HEK293 (cell line): ENCODE measurements at regions not wholly inside any gene's neighbourhood (a gene's known extent, or its start where the extent isn't known, plus 50 kb on each side); places are given as distances from the start of the nearest gene placed in this dataset.

ENCODE experiments used
- BCL11A ChIP-seq: fragments of 450-650 bp; formaldehyde crosslinking; IDR thresholded peaks from 2 replicates; pipeline ENCODE4 v1.5.1; 2016; ENCODE audit warnings: low read depth, missing biosample characterization, missing genetic modification characterization
- GLIS2 ChIP-seq: fragments of 450-650 bp; formaldehyde crosslinking; IDR thresholded peaks from 2 replicates; pipeline ENCODE4 v1.5.1; 2016; ENCODE audit warnings: missing biosample characterization, missing genetic modification characterization
- KLF1 ChIP-seq: fragments of 450-650 bp; formaldehyde crosslinking; IDR thresholded peaks from 2 replicates; pipeline ENCODE4 v1.5.1; 2016; ENCODE audit warnings: missing biosample characterization, missing genetic modification characterization
- KLF17 ChIP-seq: fragments of 450-650 bp; formaldehyde crosslinking; IDR thresholded peaks from 2 replicates; pipeline ENCODE4 v1.5.1; 2016; ENCODE audit warnings: missing biosample characterization, missing genetic modification characterization
- MZF1 ChIP-seq: fragments of 450-650 bp; formaldehyde crosslinking; IDR thresholded peaks from 2 replicates; pipeline ENCODE4 v1.5.1; 2017; ENCODE audit warnings: missing biosample characterization, missing genetic modification characterization, borderline replicate concordance
- PRDM1 ChIP-seq: fragments of 450-650 bp; formaldehyde crosslinking; IDR thresholded peaks from 2 replicates; pipeline ENCODE4; 2016; ENCODE audit warnings: missing biosample characterization, missing genetic modification characterization
- SP3 ChIP-seq: fragments of 450-650 bp; formaldehyde crosslinking; IDR thresholded peaks from 2 replicates; pipeline ENCODE4 v1.5.1; 2016; ENCODE audit warnings: missing biosample characterization, missing genetic modification characterization
- YY1 ChIP-seq: fragments of 450-650 bp; formaldehyde crosslinking; IDR thresholded peaks from 2 replicates; pipeline ENCODE4 v1.5.1; 2018; ENCODE audit warnings: missing biosample characterization, missing genetic modification characterization
- ZBTB17 ChIP-seq: fragments of 450-650 bp; formaldehyde crosslinking; IDR thresholded peaks from 2 replicates; pipeline ENCODE4 v1.5.1; 2016; ENCODE audit warnings: missing biosample characterization, missing genetic modification characterization
- ZBTB21 ChIP-seq: fragments of 450-650 bp; formaldehyde crosslinking; IDR thresholded peaks from 2 replicates; pipeline ENCODE4 v1.5.1; 2017; ENCODE audit warnings: missing biosample characterization, missing genetic modification characterization
- ZFP3 ChIP-seq: fragments of 450-650 bp; formaldehyde crosslinking; IDR thresholded peaks from 2 replicates; pipeline ENCODE4 v1.5.1; 2016; ENCODE audit warnings: low read depth, missing biosample characterization, missing genetic modification characterization
- ZFP41 ChIP-seq: fragments of 450-650 bp; formaldehyde crosslinking; IDR thresholded peaks from 2 replicates; pipeline ENCODE4 v1.5.1; 2016; ENCODE audit warnings: missing biosample characterization, missing genetic modification characterization, borderline replicate concordance
- ZNF121 ChIP-seq: fragments of 450-650 bp; formaldehyde crosslinking; IDR thresholded peaks from 2 replicates; pipeline ENCODE4 v1.5.1; 2016; ENCODE audit warnings: missing biosample characterization, missing genetic modification characterization
- ZNF133 ChIP-seq: fragments of 450-650 bp; formaldehyde crosslinking; IDR thresholded peaks from 2 replicates; pipeline ENCODE4 v1.5.1; 2016; ENCODE audit warnings: missing biosample characterization, missing genetic modification characterization
- ZNF140 ChIP-seq: fragments of 450-650 bp; formaldehyde crosslinking; IDR thresholded peaks from 2 replicates; pipeline ENCODE4 v1.5.1; 2016; ENCODE audit warnings: missing biosample characterization, missing genetic modification characterization
- ZNF341 ChIP-seq: fragments of 450-650 bp; formaldehyde crosslinking; IDR thresholded peaks from 2 replicates; pipeline ENCODE4; 2016; ENCODE audit warnings: low read depth, missing biosample characterization, missing genetic modification characterization
- ZNF366 ChIP-seq: fragments of 450-650 bp; formaldehyde crosslinking; conservative IDR thresholded peaks from 2 replicates; pipeline ENCODE4 v1.5.1; 2016; ENCODE audit warnings: missing biosample characterization, missing genetic modification characterization
- ZNF394 ChIP-seq: fragments of 450-650 bp; formaldehyde crosslinking; IDR thresholded peaks from 2 replicates; pipeline ENCODE4 v1.5.1; 2016; ENCODE audit warnings: missing biosample characterization, missing genetic modification characterization, mild to moderate bottlenecking, moderate library complexity, borderline replicate concordance
- ZNF398 ChIP-seq: fragments of 450-650 bp; formaldehyde crosslinking; IDR thresholded peaks from 2 replicates; pipeline ENCODE4 v1.5.1; 2017; ENCODE audit warnings: missing biosample characterization, missing genetic modification characterization
- ZNF416 ChIP-seq: fragments of 450-650 bp; formaldehyde crosslinking; IDR thresholded peaks from 2 replicates; pipeline ENCODE4 v1.5.1; 2016; ENCODE audit warnings: missing biosample characterization, missing genetic modification characterization
- ZNF433 ChIP-seq: fragments of 450-650 bp; formaldehyde crosslinking; IDR thresholded peaks from 2 replicates; pipeline ENCODE4 v1.5.1; 2016; ENCODE audit warnings: missing biosample characterization, missing genetic modification characterization, low read depth
- ZNF473 ChIP-seq: fragments of 450-650 bp; formaldehyde crosslinking; IDR thresholded peaks from 2 replicates; pipeline ENCODE4 v1.5.1; 2017; ENCODE audit warnings: missing biosample characterization, missing genetic modification characterization
- ZNF513 ChIP-seq: fragments of 450-650 bp; IDR thresholded peaks from 2 replicates; pipeline ENCODE4 v1.5.1; 2018; ENCODE audit warnings: missing biosample characterization, missing genetic modification characterization
- ZNF544 ChIP-seq: fragments of 450-650 bp; formaldehyde crosslinking; IDR thresholded peaks from 2 replicates; pipeline ENCODE4 v1.5.0; 2017; ENCODE audit warnings: missing biosample characterization, missing genetic modification characterization
- ZNF571 ChIP-seq: fragments of 450-650 bp; formaldehyde crosslinking; IDR thresholded peaks from 2 replicates; pipeline ENCODE4 v1.5.0; 2017; ENCODE audit warnings: missing biosample characterization, missing genetic modification characterization
- ZNF596 ChIP-seq: fragments of 450-650 bp; IDR thresholded peaks from 2 replicates; pipeline ENCODE4 v1.5.0; 2018; ENCODE audit warnings: missing biosample characterization, mild to moderate bottlenecking, missing genetic modification characterization, moderate library complexity
- ZNF600 ChIP-seq: fragments of 450-650 bp; formaldehyde crosslinking; IDR thresholded peaks from 2 replicates; pipeline ENCODE4 v1.5.1; 2016; ENCODE audit warnings: missing biosample characterization, missing genetic modification characterization
- ZNF623 ChIP-seq: fragments of 450-650 bp; formaldehyde crosslinking; IDR thresholded peaks from 2 replicates; pipeline ENCODE4 v1.5.1; 2016; ENCODE audit warnings: missing biosample characterization, missing genetic modification characterization
- ZNF660 ChIP-seq: fragments of 450-650 bp; IDR thresholded peaks from 2 replicates; pipeline ENCODE4 v1.5.1; 2018; ENCODE audit warnings: missing biosample characterization, mild to moderate bottlenecking, missing genetic modification characterization
- ZNF664 ChIP-seq: fragments of 450-650 bp; formaldehyde crosslinking; IDR thresholded peaks from 2 replicates; pipeline ENCODE4 v1.5.1; 2016; ENCODE audit warnings: missing biosample characterization, missing genetic modification characterization
- ZNF707 ChIP-seq: fragments of 450-650 bp; formaldehyde crosslinking; IDR thresholded peaks from 2 replicates; pipeline ENCODE4 v1.5.1; 2016; ENCODE audit warnings: missing biosample characterization, missing genetic modification characterization
- ZNF785 ChIP-seq: fragments of 450-650 bp; formaldehyde crosslinking; IDR thresholded peaks from 2 replicates; pipeline ENCODE4 v1.5.1; 2016; ENCODE audit warnings: missing biosample characterization, missing genetic modification characterization
- ZNF837 ChIP-seq: fragments of 450-650 bp; formaldehyde crosslinking; IDR thresholded peaks from 2 replicates; pipeline ENCODE4 v1.5.1; 2016; ENCODE audit warnings: missing biosample characterization, missing genetic modification characterization
- ZSCAN30 ChIP-seq: fragments of 450-650 bp; IDR thresholded peaks from 2 replicates; pipeline ENCODE4 v1.5.1; 2018; ENCODE audit warnings: missing biosample characterization, mild to moderate bottlenecking, missing genetic modification characterization, moderate library complexity
- TF ChIP-seq, protein P1 (sequence below): fragments of 450-650 bp; formaldehyde crosslinking; IDR thresholded peaks from 2 replicates; pipeline ENCODE4 v1.5.1; 2016; ENCODE audit warnings: missing biosample characterization, missing genetic modification characterization
- TF ChIP-seq, protein P2 (sequence below): fragments of 450-650 bp; formaldehyde crosslinking; IDR thresholded peaks from 2 replicates; pipeline ENCODE4 v1.5.1; 2017; ENCODE audit warnings: missing biosample characterization, missing genetic modification characterization

DNA sequence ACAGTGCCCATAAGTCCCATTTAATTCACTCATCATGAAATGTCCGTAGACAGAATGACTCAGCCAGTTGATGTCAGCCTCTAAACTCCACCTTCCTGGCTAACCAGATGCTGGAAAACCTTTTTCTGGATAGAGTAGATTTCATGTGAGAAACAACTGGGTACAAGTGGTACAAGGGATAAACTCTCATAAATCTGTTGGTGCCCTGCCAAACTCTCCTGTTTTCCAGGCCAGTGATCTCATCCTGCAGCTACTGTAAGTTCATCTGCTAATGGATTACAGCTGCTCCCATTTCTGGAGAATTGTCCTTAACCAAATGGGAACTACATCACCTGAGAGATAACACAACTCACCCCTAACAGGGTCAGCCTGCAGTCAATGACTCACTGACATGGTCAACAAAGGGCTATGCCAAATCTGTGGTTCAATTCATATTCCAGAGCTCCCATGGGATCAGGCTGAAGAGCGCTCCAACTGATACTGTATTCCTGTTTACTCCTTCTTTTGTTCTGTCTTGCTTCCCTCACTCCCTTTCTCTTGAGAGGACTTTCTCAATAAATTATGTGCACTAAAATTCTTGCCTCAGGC is 210.1 kb upstream of the HDDC2 start (continued):
- TF ChIP-seq ZNF837 (tag by site-specific recombination): no peak
- no peak for TF ChIP-seq ZNF416 (tag by site-specific recombination)
- TF ChIP-seq ZNF341: no peak
- no peak; the same call in none of the 2 replicates for TF ChIP-seq ZNF623
- peak; percentile 79; the same call in 1 of the 2 replicates for TF ChIP-seq MZF1 (tag by site-specific recombination)
- peak; percentile 79 for TF ChIP-seq ZNF398
- no peak for TF ChIP-seq ZNF433 (tag by site-specific recombination)
- TF ChIP-seq ZNF785 (tag by site-specific recombination): no peak
- no peak for TF ChIP-seq ZNF664 (tag by site-specific recombination)
- no peak for TF ChIP-seq ZNF513
- TF ChIP-seq ZSCAN30 (tag by site-specific recombination): no peak
- no peak for TF ChIP-seq ZNF473 (tag by site-specific recombination)
- peak; percentile 62 for TF ChIP-seq SP3 (tag by site-specific recombination)
- TF ChIP-seq, protein P1, sequence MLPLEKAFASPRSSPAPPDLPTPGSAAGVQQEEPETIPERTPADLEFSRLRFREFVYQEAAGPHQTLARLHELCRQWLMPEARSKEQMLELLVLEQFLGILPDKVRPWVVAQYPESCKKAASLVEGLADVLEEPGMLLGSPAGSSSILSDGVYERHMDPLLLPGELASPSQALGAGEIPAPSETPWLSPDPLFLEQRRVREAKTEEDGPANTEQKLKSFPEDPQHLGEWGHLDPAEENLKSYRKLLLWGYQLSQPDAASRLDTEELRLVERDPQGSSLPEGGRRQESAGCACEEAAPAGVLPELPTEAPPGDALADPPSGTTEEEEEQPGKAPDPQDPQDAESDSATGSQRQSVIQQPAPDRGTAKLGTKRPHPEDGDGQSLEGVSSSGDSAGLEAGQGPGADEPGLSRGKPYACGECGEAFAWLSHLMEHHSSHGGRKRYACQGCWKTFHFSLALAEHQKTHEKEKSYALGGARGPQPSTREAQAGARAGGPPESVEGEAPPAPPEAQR (tag by site-specific recombination): peak; percentile 58; the same call in 1 of the 2 replicates
- 0 out of 2 replicates have a peak, but pooled peaks have one; percentile 17 for TF ChIP-seq BCL11A (tag by site-specific recombination)
- TF ChIP-seq ZFP3 (tag by site-specific recombination): no peak
- no peak for TF ChIP-seq ZNF596 (tag by site-specific recombination)
- no peak for TF ChIP-seq ZFP41 (tag by site-specific recombination)
- TF ChIP-seq ZNF394 (tag by site-specific recombination): peak; percentile 99
- no peak for TF ChIP-seq ZNF121 (tag by site-specific recombination)
- TF ChIP-seq ZNF571 (tag by site-specific recombination): no peak
- TF ChIP-seq ZNF140 (tag by site-specific recombination): no peak
- TF ChIP-seq ZBTB17 (tag by site-specific recombination): peak; percentile 65; the same call in 1 of the 2 replicates
- peak; percentile 58 for TF ChIP-seq ZNF133 (tag by site-specific recombination)
- peak; percentile 90 for TF ChIP-seq ZBTB21 (tag by site-specific recombination)
- TF ChIP-seq ZNF544 (tag by site-specific recombination): no peak
- TF ChIP-seq YY1 (tag by site-specific recombination): no peak
- TF ChIP-seq, protein P2, sequence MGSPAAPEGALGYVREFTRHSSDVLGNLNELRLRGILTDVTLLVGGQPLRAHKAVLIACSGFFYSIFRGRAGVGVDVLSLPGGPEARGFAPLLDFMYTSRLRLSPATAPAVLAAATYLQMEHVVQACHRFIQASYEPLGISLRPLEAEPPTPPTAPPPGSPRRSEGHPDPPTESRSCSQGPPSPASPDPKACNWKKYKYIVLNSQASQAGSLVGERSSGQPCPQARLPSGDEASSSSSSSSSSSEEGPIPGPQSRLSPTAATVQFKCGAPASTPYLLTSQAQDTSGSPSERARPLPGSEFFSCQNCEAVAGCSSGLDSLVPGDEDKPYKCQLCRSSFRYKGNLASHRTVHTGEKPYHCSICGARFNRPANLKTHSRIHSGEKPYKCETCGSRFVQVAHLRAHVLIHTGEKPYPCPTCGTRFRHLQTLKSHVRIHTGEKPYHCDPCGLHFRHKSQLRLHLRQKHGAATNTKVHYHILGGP (tag by site-specific recombination): no peak; the same call in none of the 2 replicates
- TF ChIP-seq PRDM1 (tag by site-specific recombination): no peak
- TF ChIP-seq GLIS2 (tag by site-specific recombination): no peak; the same call in 1 of the 2 replicates
- 0 out of 2 replicates have a peak, but pooled peaks have one; percentile 11 for TF ChIP-seq KLF1 (tag by site-specific recombination)
- peak; percentile 91 for TF ChIP-seq KLF17 (tag by site-specific recombination)
- peak; percentile 89 for TF ChIP-seq ZNF600 (tag by site-specific recombination)
- no peak for TF ChIP-seq ZNF707 (tag by site-specific recombination)
- TF ChIP-seq ZNF660 (tag by site-specific recombination): peak; percentile 95
- TF ChIP-seq ZNF366 (tag by site-specific recombination): peak; percentile 98
